HL-60 (cell line): ENCODE measurements at regions not wholly inside any gene's neighbourhood (a gene's known extent, or its start where the extent isn't known, plus 50 kb on each side); places are given as distances from the start of the nearest gene placed in this dataset.

Source experiments
- CTCF ChIP-seq: IDR thresholded peaks from one replicate; pipeline ENCODE4 v1.5.1; 2011; ENCODE audit warnings: low read length, control low read depth, inconsistent platforms; ENCODE audit not compliant: insufficient read depth
- POLR2AphosphoS5 ChIP-seq: IDR thresholded peaks from 2 replicates; pipeline ENCODE4 v1.6.1; 2012; ENCODE audit warnings: low read depth
- TF ChIP-seq, protein P1 (sequence below): IDR thresholded peaks from 2 replicates; pipeline ENCODE4 v1.6.1; 2012; ENCODE audit warnings: low read depth; ENCODE audit not compliant: insufficient replicate concordance

DNA sequence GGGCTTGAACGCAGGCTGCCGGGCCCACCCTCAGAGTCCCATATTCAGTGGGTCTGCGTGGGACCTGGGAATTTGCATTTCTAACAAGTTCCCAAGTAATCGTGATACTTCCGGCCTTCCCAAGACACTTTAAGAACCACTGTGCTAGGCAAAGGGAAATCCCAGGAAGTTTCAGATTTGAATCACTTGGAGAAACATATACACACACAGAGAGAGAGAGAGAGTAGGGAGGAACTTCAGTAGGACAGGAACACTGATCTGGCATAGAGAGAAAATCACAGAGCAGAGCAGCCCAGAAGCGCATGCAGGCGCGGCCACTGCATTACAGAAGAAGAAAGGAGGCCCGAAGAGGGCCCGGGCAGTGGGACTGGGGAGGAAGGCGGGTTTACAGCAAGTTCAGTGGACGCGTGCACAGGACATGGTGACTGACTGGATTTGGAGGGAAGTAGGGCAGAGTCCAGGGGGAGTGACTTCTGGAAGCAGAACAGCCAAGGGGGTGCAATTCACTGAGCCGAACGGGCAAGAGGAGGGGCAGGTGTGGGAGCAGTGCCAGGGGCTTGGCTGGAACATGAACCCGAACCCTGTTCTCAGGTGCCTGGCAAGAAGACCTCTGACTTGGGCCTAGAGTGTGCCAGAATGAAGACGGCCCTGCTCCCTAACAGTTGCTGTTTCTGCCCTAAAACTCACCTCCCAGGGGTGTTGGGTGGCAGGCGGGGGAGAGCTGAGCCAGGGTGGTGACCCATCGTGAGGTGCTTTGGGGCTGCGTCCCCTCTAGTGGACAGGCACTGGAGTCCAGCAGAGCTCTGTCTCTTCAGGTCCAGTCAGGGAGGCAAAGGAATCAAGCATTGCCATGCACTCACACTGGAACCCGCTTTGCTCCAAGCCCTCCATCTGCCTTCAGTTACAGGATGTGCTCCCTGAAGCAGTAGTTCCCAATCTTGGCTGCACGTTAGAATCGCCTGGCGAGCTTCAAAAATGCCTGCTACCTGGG, 101.3 kb upstream of the HES1 start:
- TF ChIP-seq CTCF, result no peak
- TF ChIP-seq, protein P1, sequence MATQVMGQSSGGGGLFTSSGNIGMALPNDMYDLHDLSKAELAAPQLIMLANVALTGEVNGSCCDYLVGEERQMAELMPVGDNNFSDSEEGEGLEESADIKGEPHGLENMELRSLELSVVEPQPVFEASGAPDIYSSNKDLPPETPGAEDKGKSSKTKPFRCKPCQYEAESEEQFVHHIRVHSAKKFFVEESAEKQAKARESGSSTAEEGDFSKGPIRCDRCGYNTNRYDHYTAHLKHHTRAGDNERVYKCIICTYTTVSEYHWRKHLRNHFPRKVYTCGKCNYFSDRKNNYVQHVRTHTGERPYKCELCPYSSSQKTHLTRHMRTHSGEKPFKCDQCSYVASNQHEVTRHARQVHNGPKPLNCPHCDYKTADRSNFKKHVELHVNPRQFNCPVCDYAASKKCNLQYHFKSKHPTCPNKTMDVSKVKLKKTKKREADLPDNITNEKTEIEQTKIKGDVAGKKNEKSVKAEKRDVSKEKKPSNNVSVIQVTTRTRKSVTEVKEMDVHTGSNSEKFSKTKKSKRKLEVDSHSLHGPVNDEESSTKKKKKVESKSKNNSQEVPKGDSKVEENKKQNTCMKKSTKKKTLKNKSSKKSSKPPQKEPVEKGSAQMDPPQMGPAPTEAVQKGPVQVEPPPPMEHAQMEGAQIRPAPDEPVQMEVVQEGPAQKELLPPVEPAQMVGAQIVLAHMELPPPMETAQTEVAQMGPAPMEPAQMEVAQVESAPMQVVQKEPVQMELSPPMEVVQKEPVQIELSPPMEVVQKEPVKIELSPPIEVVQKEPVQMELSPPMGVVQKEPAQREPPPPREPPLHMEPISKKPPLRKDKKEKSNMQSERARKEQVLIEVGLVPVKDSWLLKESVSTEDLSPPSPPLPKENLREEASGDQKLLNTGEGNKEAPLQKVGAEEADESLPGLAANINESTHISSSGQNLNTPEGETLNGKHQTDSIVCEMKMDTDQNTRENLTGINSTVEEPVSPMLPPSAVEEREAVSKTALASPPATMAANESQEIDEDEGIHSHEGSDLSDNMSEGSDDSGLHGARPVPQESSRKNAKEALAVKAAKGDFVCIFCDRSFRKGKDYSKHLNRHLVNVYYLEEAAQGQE, result no peak
- TF ChIP-seq POLR2AphosphoS5, result no peak
